CD4-positive, alpha-beta T cell treated with Interferon gamma for 1 hour (primary cell): ENCODE measurements at regions not wholly inside any gene's neighbourhood (a gene's known extent, or its start where the extent isn't known, plus 50 kb on each side); places are given as distances from the start of the nearest gene placed in this dataset.
"Not testable (repeated sequence)": the region's sequence is repeated elsewhere in the genome, so short reads cannot be mapped to it uniquely, and the experiment has no call there.

Experiments used
- DNase-seq: peaks from one replicate; pipeline ENCODE4 v3.0.0-alpha.2; 2020

GRCh38 chr1:121443001-121443540, 258.3 kb downstream of the SRGAP2C start:
- no peak for DNase-seq

DNA sequence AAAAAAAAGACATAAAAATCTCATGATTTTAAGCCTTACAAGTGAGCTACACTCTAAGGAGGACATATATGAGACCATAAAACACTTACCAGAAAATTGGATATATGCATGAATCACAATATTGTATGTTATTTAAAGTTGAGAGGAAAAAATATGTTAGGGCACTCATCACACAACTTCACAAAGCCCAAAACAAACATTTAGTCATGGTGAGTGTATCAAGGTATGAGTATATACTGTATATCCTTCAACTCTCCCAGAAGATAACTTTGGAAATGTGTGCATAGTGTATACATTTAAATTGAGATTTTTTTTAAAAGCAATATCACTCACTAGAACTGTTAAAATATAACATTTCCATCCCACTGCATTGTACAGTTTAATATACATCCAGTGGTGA, 259.3 kb downstream of the SRGAP2C start:
- DNase-seq: no peak

- no peak for DNase-seq
Measured at GRCh38 chr1:121445679-121446078, 260.9 kb downstream of the SRGAP2C start.

GRCh38 chr1:121447280-121447923, 262.6 kb downstream of the SRGAP2C start:
- DNase-seq: not testable (repeated sequence)

DNA sequence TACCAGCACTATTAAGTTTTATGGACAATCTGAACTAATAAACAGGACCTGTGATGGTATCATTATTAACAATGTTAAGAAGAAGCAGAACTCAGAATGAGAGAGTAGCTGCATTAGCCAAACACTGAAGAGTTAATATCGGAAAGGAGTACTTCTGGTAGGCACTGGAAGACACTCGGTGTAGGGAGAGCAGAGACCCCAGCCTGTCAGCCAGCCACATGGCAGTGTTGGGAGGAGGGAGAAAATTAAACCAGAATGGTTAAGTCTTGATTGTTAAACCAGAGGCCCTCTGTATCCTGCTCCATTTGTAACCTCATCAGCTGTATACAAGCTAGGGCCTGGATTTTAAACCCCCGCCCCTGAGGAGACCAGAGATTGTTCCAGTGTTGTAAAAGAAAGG, 263.3 kb downstream of the SRGAP2C start:
- DNase-seq: not testable (repeated sequence)

DNA sequence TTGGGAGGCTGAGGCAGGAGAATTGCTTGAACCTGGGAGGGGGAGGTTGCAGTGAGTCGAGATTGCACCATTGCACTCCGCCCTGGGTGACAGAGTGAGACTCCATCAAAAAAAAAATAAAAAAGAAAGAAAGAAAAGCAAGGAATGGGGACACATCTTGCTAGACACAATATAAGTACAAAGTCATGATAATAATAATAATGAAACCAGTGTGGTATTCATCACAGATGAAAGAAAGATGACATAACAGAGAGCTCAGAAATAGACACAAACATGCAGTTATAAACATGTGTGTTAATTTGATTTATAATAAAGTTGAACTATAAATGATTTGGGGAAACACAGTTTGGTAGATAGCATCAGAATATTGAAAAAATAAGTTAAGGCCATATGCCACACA, 264.1 kb downstream of the SRGAP2C start:
- no peak for DNase-seq

- no peak for DNase-seq
Measured at GRCh38 chr1:121452484-121452883, 267.7 kb downstream of the SRGAP2C start.

- no peak for DNase-seq
Measured at GRCh38 chr1:121458291-121459048, 273.7 kb downstream of the SRGAP2C start.

DNA sequence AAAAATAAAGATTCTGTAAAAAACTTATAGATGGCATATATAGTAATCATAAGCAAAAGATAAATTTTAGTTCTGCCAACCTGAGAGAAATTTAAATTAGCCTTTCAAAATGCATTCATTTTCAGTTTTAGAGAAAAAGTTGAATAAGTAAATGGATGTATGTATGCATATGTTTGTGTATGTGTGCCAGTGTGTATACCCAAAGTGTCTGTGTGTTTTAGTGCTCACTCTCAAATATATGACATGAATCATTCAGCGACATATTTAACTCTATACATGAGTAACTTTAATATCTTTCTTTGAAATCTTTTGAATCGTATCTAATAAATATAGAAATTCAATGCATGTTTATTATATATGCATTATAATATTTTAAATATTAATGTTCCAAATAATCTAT, 274.5 kb downstream of the SRGAP2C start:
- DNase-seq: no peak

DNA sequence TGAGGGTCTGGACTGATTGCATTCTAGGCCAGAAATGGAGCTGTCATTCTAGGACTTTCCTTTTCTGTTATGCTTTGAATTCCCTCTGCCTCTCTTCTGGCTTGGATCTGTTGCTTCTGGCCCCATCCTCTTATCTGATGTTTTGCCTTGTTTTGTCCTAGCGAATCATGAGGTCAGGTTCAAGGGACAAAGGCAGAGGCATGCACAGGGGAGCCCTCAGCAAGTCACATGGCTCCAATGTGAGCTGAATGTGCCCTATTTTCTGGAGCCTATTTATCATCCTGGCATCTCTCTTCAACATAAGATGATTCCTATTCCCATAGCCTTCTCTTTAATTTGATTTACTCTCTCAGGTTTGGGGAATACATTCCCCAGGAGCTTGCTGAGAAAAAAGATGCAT, 284.6 kb downstream of the SRGAP2C start:
- DNase-seq: not testable (repeated sequence)

DNA sequence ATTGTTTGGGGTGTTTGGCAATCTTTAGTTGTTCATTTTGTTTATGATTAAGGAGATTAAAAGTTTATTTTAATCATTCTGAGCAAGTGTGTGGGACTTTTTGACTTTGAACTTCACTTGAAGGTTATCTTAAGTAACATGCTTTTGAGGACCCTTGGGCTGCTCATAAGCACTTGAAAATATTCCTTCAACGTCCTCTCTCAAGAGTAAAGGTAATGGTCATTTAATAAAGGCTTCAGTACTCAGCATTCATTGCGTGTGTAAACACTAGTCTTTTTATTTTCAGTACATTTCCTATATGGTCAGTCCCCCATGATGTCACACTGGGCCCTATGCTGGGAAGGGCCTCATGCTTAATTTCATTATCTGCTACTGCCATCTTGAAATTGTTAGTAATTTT, 285.6 kb downstream of the SRGAP2C start:
- DNase-seq: not testable (repeated sequence)

DNA sequence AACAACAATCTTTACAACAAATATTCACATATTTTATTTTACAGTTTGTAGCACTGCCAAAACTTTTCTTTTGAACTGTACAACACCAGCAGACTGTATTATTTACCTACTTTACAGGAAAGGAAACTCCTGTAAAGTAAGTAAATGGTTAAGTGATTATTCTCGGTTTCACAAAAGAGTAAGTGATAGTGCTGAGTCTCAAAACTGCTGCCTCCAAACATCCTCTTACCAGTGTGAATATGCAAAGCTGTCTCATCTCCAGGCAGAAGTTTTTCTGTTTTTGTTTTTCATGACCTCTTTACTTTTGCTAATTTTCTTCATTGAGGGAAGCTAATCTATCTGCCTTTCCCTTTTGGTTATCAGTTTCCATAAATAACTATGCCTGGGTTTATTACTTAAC, 286.7 kb downstream of the SRGAP2C start:
- DNase-seq: no peak

DNA sequence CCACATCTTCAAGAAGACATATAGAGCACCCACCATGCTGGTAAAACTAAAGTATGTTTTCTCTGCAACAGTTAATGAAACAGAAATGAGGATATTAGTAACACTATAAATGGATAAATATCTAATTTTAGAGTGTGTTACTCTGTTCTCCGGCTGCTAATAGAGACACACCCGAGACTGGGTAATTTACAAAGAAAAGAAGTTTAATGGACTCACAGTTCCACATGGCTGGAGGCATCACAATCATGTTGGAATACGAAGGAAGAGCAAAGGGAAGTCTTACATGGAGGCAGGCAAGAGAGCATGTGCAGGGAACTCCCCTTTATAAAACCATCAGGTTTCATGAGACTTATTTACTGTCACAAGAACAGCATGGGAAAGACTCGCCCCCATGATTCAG, 287.2 kb downstream of the SRGAP2C start:
- DNase-seq: no peak

DNA sequence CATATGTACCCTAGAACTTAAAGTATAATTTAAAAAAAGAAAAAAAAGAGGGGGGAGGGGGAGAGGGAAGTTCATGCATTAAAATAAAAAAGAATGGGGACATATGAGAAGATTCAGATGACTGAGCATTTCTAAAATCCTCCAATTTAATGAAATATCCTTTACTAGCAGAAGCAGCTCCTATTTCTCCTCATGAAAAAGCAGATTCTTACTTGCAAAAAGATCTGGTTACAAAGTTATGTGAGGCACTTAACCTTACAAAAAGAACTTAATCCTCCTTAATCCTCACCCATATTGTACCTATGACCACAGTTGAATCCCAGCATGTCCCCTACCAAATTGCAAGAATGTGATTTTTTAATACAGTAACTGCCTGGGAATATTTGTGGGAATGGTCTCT, 298.5 kb downstream of the SRGAP2C start:
- no peak for DNase-seq

DNA sequence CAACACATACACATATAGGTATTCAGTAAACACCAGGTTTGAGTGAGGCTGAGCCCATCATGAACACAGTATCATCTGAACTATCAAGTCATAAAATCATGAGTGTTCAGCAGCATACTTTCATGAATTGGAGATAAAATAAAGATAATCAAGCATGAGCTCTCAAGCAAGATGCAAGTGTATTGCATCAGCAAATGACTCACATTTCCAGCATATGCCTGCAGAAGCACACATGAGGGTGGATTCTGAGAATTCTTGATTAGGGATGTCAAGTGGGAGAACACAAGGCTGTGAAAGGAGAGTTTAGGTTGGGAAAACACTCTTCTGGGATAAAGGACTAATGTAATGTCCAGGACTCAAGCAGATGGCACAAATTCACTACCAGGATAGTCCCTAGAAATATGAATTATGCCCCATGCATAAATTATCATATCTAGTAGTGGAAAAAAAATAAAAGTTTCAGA, 299.2 kb downstream of the SRGAP2C start:
- DNase-seq: no peak

- DNase-seq: not testable (repeated sequence)
Measured at GRCh38 chr1:121494796-121495195, 310.0 kb downstream of the SRGAP2C start.

DNA sequence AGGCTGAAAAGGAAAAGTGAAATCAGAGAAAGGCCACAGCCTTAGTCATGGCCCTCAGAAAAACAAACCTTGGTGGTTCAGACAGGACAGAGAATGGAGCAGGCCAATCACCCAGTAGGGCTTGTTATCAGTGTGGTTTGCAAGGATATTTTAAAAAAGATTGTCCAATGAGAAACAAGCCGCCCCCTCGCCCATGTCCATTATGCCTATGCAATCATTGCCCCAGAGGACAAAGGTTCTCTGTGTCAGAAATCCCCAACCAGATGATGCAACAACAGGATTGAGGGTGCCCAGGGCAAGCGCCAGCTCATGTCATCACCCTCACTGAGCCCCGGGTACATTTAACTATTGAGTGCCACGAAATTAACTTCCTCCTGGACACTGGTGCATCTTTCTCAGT, 326.7 kb downstream of the SRGAP2C start:
- DNase-seq: peak; percentile 64

DNA sequence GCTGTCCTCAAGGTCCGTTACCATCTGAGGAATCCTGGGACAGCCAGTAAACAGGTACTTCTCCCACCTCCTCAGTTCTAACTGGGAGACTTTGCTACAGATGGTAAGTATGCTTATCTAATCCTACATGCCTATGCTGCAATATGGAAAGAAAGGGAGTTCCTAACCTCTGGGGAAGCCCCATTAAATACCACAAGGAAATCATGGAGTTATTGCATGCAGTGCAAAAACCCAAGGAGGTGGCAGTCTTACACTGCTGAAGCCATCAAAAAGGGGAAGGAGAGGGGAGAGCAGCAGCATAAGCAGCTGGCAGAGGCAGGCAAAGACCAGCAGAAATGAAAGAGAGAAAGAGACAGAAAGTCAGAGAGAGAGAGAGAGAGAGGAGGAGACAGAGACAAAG, 327.1 kb downstream of the SRGAP2C start:
- DNase-seq: peak; percentile 11

- DNase-seq: no peak
Measured at GRCh38 chr1:121515235-121515634, 330.5 kb downstream of the SRGAP2C start.

- DNase-seq: peak; percentile 24
Measured at GRCh38 chr1:121516234-121516967, 331.6 kb downstream of the SRGAP2C start.

GRCh38 chr1:121517586-121518230, 332.9 kb downstream of the SRGAP2C start:
- DNase-seq: no peak

GRCh38 chr1:121518726-121519041, 333.9 kb downstream of the SRGAP2C start:
- no peak for DNase-seq
